ENCODE measurements at regions not wholly inside any gene's neighbourhood (a gene's known extent, or its start where the extent isn't known, plus 50 kb on each side); places are given as distances from the start of the nearest gene placed in this dataset.

- no peaks in the 10 kb centered on the region for H3K4me1 ChIP-seq (ENCODE audit: insufficient read depth)
- no peak overlapping the region for H2AFZ ChIP-seq
- 86% methylated on average over 10 of the region's 10 CpGs for WGBS (ENCODE audit: low lambda C conversion rate, missing lambda C conversion rate)
- no peak overlapping the region for H3K4me2 ChIP-seq
- no peaks in the 10 kb centered on the region for H3K27me3 ChIP-seq
- H3K36me3 ChIP-seq (replicated peaks; ENCODE audit: insufficient read depth, low read depth): no peaks in the 10 kb centered on the region
- no peaks in the 10 kb centered on the region for H3K9me2 ChIP-seq (replicated peaks; ENCODE audit: insufficient read depth)
- TF ChIP-seq EZH2 (IDR thresholded peaks at IDR 0.05; ENCODE audit: borderline replicate concordance) (no peak), CTCF (IDR thresholded peaks at IDR 0.05; ENCODE audit: poor library complexity) (no peak), EZH2phosphoT487 (IDR thresholded peaks at IDR 0.05; ENCODE audit: low read depth, severe bottlenecking, unreplicated experiment) (no peak)
- no peaks in the 10 kb centered on the region for H3K9me3 ChIP-seq (ENCODE audit: low read depth)
- H3K27ac ChIP-seq: no peak overlapping the region
- no peaks in the 10 kb centered on the region for H4K20me1 ChIP-seq (ENCODE audit: insufficient read depth, poor library complexity, severe bottlenecking)
- no peaks in the 10 kb centered on the region for H3K79me2 ChIP-seq
- no peak overlapping the region for H3K4me3 ChIP-seq
- DNase-seq (ENCODE audit: low spot score): no peak
Observed at GRCh38 chr1:87213135-87213515, 115.6 kb upstream of the LMO4 start.

GRCh38 chr1:87215592-87215991 is 113.1 kb upstream of the LMO4 start:
- Histone ChIP-seq H3K4me1 (ENCODE audit: insufficient read depth) (no peaks in the 10 kb centered on the region), H3K9me2 (replicated peaks; ENCODE audit: insufficient read depth) (no peaks in the 10 kb centered on the region), H3K36me3 (replicated peaks; ENCODE audit: insufficient read depth, low read depth) (no peaks in the 10 kb centered on the region), H4K20me1 (ENCODE audit: insufficient read depth, poor library complexity, severe bottlenecking) (no peaks in the 10 kb centered on the region), H3K27ac (no peak overlapping the region), H3K4me2 (no peak overlapping the region), H3K27me3 (no peaks in the 10 kb centered on the region), H3K9me3 (ENCODE audit: low read depth) (no peaks in the 10 kb centered on the region), H2AFZ (no peak overlapping the region), H3K79me2 (no peaks in the 10 kb centered on the region), H3K4me3 (no peak overlapping the region)
- TF ChIP-seq EZH2phosphoT487 (IDR thresholded peaks at IDR 0.05; ENCODE audit: low read depth, severe bottlenecking, unreplicated experiment) (no peak), CTCF (IDR thresholded peaks at IDR 0.05; ENCODE audit: poor library complexity) (no peak), EZH2 (IDR thresholded peaks at IDR 0.05; ENCODE audit: borderline replicate concordance) (no peak)
- 95% methylated on average over 1 of the region's 1 CpG for WGBS (ENCODE audit: low lambda C conversion rate, missing lambda C conversion rate)
- no peak for DNase-seq (ENCODE audit: low spot score)

- no peak overlapping the region for H2AFZ ChIP-seq
- H3K36me3 ChIP-seq (replicated peaks; ENCODE audit: insufficient read depth, low read depth): no peaks in the 10 kb centered on the region
- H3K9me2 ChIP-seq (replicated peaks; ENCODE audit: insufficient read depth): no peaks in the 10 kb centered on the region
- H3K79me2 ChIP-seq: no peaks in the 10 kb centered on the region
- H4K20me1 ChIP-seq (ENCODE audit: insufficient read depth, poor library complexity, severe bottlenecking): no peaks in the 10 kb centered on the region
- H3K4me3 ChIP-seq: no peak overlapping the region
- H3K27me3 ChIP-seq: no peaks in the 10 kb centered on the region
- 85% methylated on average over 2 of the region's 2 CpGs for WGBS (ENCODE audit: low lambda C conversion rate, missing lambda C conversion rate)
- H3K4me2 ChIP-seq: no peak overlapping the region
- no peak for TF ChIP-seq EZH2 (IDR thresholded peaks at IDR 0.05; ENCODE audit: borderline replicate concordance)
- TF ChIP-seq CTCF (IDR thresholded peaks at IDR 0.05; ENCODE audit: poor library complexity): no peak
- TF ChIP-seq EZH2phosphoT487 (IDR thresholded peaks at IDR 0.05; ENCODE audit: low read depth, severe bottlenecking, unreplicated experiment): no peak
- DNase-seq (ENCODE audit: low spot score): no peak
- no peaks in the 10 kb centered on the region for H3K9me3 ChIP-seq (ENCODE audit: low read depth)
- H3K27ac ChIP-seq: no peak overlapping the region
- H3K4me1 ChIP-seq (ENCODE audit: insufficient read depth): no peaks in the 10 kb centered on the region
Observed at GRCh38 chr1:87218618-87219017, 110.1 kb upstream of the LMO4 start.

GRCh38 chr1:87219141-87219540 is 109.5 kb upstream of the LMO4 start:
- 90% methylated on average over 1 of the region's 1 CpG for WGBS (ENCODE audit: low lambda C conversion rate, missing lambda C conversion rate)
- TF ChIP-seq EZH2phosphoT487 (IDR thresholded peaks at IDR 0.05; ENCODE audit: low read depth, severe bottlenecking, unreplicated experiment): no peak
- no peaks in the 10 kb centered on the region for H3K27me3 ChIP-seq

More at GRCh38 chr1:87219141-87219540, 109.5 kb upstream of the LMO4 start:
- Histone ChIP-seq H3K4me3 (no peak overlapping the region), H3K4me2 (no peak overlapping the region), H3K27ac (no peak overlapping the region), H3K36me3 (replicated peaks; ENCODE audit: insufficient read depth, low read depth) (no peaks in the 10 kb centered on the region), H4K20me1 (ENCODE audit: insufficient read depth, poor library complexity, severe bottlenecking) (no peaks in the 10 kb centered on the region), H3K9me2 (replicated peaks; ENCODE audit: insufficient read depth) (no peaks in the 10 kb centered on the region), H3K79me2 (no peaks in the 10 kb centered on the region), H3K9me3 (ENCODE audit: low read depth) (no peaks in the 10 kb centered on the region), H3K4me1 (ENCODE audit: insufficient read depth) (no peaks in the 10 kb centered on the region), H2AFZ (no peak overlapping the region)
- no peak for DNase-seq (ENCODE audit: low spot score)

Measured in hepatocyte (in vitro differentiated cells).